SU-DHL-6 (cell line): ENCODE measurements at regions not wholly inside any gene's neighbourhood (a gene's known extent, or its start where the extent isn't known, plus 50 kb on each side); places are given as distances from the start of the nearest gene placed in this dataset.

Experiments
- H2AFZ ChIP-seq: fragments of 200-600 bp; sonication (generic); 2 replicates; pipeline ENCODE4 v1.6.1; 2014; ENCODE audit warnings: low read depth, mild to moderate bottlenecking, moderate library complexity, mixed read lengths, antibody characterized with exemption, low read length; ENCODE audit not compliant: severe bottlenecking
- H3F3A ChIP-seq: fragments of 200-600 bp; shearing (Covaris generic); 2 replicates; pipeline ENCODE4 v1.6.0; 2016; ENCODE audit warnings: antibody characterized with exemption, mild to moderate bottlenecking; ENCODE audit not compliant: insufficient read depth
- H3K27ac ChIP-seq: fragments of 200-600 bp; sonication (generic); 2 replicates; pipeline ENCODE4 v1.5.1; 2016; ENCODE audit warnings: low read depth, mild to moderate bottlenecking, low read length, moderate library complexity, mixed read lengths
- H3K27me3 ChIP-seq: fragments of 200-600 bp; sonication (generic), shearing (Covaris generic); 2 replicates; pipeline ENCODE4 v1.6.0; 2014; ENCODE audit warnings: mild to moderate bottlenecking, low read length
- H3K36me3 ChIP-seq: fragments of 200-600 bp; sonication (generic); 2 replicates; pipeline ENCODE4 v1.6.1; 2014; ENCODE audit warnings: mild to moderate bottlenecking, low read length, mixed read lengths
- H3K4me2 ChIP-seq: fragments of 300-600, 200-600 bp; shearing (Covaris generic), sonication (generic); 2 replicates; pipeline ENCODE4 v1.6.0; 2014; ENCODE audit warnings: low read length, low read depth, mild to moderate bottlenecking; ENCODE audit not compliant: poor library complexity, severe bottlenecking
- H3K4me3 ChIP-seq: fragments of 200-600 bp; sonication (generic); 2 replicates; pipeline ENCODE4 v1.5.1; 2014; ENCODE audit warnings: antibody characterized with exemption, low read length, mild to moderate bottlenecking, mixed read lengths; ENCODE audit not compliant: insufficient read depth, poor library complexity, severe bottlenecking
- H3K79me2 ChIP-seq: fragments of 200-600 bp; sonication (generic); 2 replicates; pipeline ENCODE4 v1.6.1; 2014; ENCODE audit warnings: mild to moderate bottlenecking, low read length, moderate library complexity; ENCODE audit not compliant: insufficient read depth
- H3K9ac ChIP-seq: fragments of 200-600 bp; sonication (generic); 2 replicates; pipeline ENCODE4 v1.7.0; 2014; ENCODE audit warnings: mild to moderate bottlenecking, low read length
- H3K9me2 ChIP-seq: fragments of 200-600 bp; sonication (generic); replicated peaks from 2 replicates; pipeline ENCODE4 v1.6.1; 2014; ENCODE audit warnings: low read length; ENCODE audit not compliant: insufficient read depth
- H3K9me3 ChIP-seq: fragments of 200-600 bp; sonication (generic); 2 replicates; pipeline ENCODE4 v1.6.1; 2014; ENCODE audit warnings: low read length, mixed read lengths; ENCODE audit not compliant: insufficient read depth
- H4K20me1 ChIP-seq: fragments of 200-600 bp; sonication (generic); 2 replicates; pipeline ENCODE4 v1.6.1; 2014; ENCODE audit warnings: low read depth, mild to moderate bottlenecking, antibody characterized with exemption, low read length, moderate library complexity, mixed read lengths
- CTCF ChIP-seq: fragments of 200-600 bp; sonication (generic); IDR thresholded peaks from one replicate; pipeline ENCODE4 v1.5.1; 2017; ENCODE audit warnings: antibody characterized with exemption, mild to moderate bottlenecking, low read length, moderate library complexity; ENCODE audit not compliant: insufficient read depth, poor library complexity, severe bottlenecking
- EZH2phosphoT487 ChIP-seq: fragments of 200-600 bp; sonication (generic), shearing (Covaris generic); conservative IDR thresholded peaks from 2 replicates; pipeline ENCODE4 v1.6.1; 2018; ENCODE audit warnings: mild to moderate bottlenecking, antibody characterized with exemption, low read length, moderate library complexity, mixed read lengths

GRCh38 chr9:108636013-108636412 lies 219.8 kb downstream of the ACTL7B start:
- Histone ChIP-seq H3K27me3 (no peaks in the 10 kb centered on the region), H4K20me1 (no peaks in the 10 kb centered on the region), H3K4me3 (no peak overlapping the region), H3K27ac (no peak overlapping the region), H3F3A (no peaks in the 10 kb centered on the region), H3K4me2 (no peak overlapping the region), H2AFZ (no peak overlapping the region), H3K9me2 (no peaks in the 10 kb centered on the region), H3K9me3 (no peaks in the 10 kb centered on the region), H3K36me3 (no peaks in the 10 kb centered on the region), H3K79me2 (no peaks in the 10 kb centered on the region), H3K9ac (no peak overlapping the region)
- TF ChIP-seq CTCF (no peak), EZH2phosphoT487 (no peak)

GRCh38 chr9:108634672-108635462 lies 220.9 kb downstream of the ACTL7B start:
- Histone ChIP-seq H3K36me3 (no peaks in the 10 kb centered on the region), H2AFZ (no peak overlapping the region), H3K9me2 (no peaks in the 10 kb centered on the region), H3K27ac (no peak overlapping the region), H3K4me2 (no peak overlapping the region), H3F3A (no peaks in the 10 kb centered on the region), H3K27me3 (no peaks in the 10 kb centered on the region), H3K9me3 (no peaks in the 10 kb centered on the region), H3K4me3 (no peak overlapping the region), H4K20me1 (no peaks in the 10 kb centered on the region), H3K79me2 (no peaks in the 10 kb centered on the region), H3K9ac (no peak overlapping the region)
- TF ChIP-seq CTCF (no peak), EZH2phosphoT487 (no peak)

GRCh38 chr9:108634204-108634603 lies 221.6 kb downstream of the ACTL7B start:
- Histone ChIP-seq H3K9me3 (no peaks in the 10 kb centered on the region), H3K9ac (no peak overlapping the region), H3K79me2 (no peaks in the 10 kb centered on the region), H2AFZ (no peak overlapping the region), H3K4me3 (no peak overlapping the region), H3K4me2 (no peak overlapping the region), H3K9me2 (no peaks in the 10 kb centered on the region), H4K20me1 (no peaks in the 10 kb centered on the region), H3K27ac (no peak overlapping the region), H3F3A (no peaks in the 10 kb centered on the region), H3K36me3 (no peaks in the 10 kb centered on the region), H3K27me3 (no peaks in the 10 kb centered on the region)
- TF ChIP-seq EZH2phosphoT487 = no peak
- TF ChIP-seq CTCF = no peak
